ENCODE measurements at regions not wholly inside any gene's neighbourhood (a gene's known extent, or its start where the extent isn't known, plus 50 kb on each side); places are given as distances from the start of the nearest gene placed in this dataset.

DNA sequence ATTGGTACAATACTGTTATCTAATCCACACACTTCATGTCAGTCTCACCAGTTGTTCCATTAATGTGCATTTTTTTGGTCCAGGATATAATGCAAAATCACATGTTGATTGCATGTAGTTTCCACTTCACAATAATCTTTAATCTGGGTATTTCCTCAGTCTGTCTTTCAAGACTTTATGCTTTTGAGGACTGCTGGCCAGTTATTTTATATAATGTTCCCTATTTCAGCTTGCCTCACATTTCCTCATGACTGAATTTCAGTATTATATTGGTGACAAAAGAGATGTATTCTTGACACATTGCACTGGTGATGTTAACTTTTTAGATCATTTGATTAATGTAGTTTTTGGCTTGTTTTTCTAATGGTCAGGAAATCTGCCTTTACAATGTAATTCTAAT, 368.3 kb downstream of the IRS2 start:
- peaks cover 0 to 4% (median 0%) of the 10 kb centered on the region in 6 donors for H3K4me1 ChIP-seq
- intact Hi-C loops (cut with DNase I; ENCODE audit: low total_unique reads): no loop called here
- H3K4me3 ChIP-seq: no peak overlapping the region
- H3K9me3 ChIP-seq: no peaks in the 10 kb centered on the region
- no peak for DNase-seq
- no peak overlapping the region for H3K27ac ChIP-seq
- TF ChIP-seq, protein P1, sequence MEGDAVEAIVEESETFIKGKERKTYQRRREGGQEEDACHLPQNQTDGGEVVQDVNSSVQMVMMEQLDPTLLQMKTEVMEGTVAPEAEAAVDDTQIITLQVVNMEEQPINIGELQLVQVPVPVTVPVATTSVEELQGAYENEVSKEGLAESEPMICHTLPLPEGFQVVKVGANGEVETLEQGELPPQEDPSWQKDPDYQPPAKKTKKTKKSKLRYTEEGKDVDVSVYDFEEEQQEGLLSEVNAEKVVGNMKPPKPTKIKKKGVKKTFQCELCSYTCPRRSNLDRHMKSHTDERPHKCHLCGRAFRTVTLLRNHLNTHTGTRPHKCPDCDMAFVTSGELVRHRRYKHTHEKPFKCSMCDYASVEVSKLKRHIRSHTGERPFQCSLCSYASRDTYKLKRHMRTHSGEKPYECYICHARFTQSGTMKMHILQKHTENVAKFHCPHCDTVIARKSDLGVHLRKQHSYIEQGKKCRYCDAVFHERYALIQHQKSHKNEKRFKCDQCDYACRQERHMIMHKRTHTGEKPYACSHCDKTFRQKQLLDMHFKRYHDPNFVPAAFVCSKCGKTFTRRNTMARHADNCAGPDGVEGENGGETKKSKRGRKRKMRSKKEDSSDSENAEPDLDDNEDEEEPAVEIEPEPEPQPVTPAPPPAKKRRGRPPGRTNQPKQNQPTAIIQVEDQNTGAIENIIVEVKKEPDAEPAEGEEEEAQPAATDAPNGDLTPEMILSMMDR (IDR thresholded peaks at IDR 0.05 in 8 of 11, conservative IDR thresholded peaks at IDR 0.05 in 3 of 11): no peak
- no peak for TF ChIP-seq POLR2A (IDR thresholded peaks at IDR 0.05)
- no peak for TF ChIP-seq POLR2AphosphoS5 (IDR thresholded peaks at IDR 0.05)
- no peaks in the 10 kb centered on the region for H3K27me3 ChIP-seq (replicated peaks in 1 of 7)
- H3K36me3 ChIP-seq: no peaks in the 10 kb centered on the region

DNA sequence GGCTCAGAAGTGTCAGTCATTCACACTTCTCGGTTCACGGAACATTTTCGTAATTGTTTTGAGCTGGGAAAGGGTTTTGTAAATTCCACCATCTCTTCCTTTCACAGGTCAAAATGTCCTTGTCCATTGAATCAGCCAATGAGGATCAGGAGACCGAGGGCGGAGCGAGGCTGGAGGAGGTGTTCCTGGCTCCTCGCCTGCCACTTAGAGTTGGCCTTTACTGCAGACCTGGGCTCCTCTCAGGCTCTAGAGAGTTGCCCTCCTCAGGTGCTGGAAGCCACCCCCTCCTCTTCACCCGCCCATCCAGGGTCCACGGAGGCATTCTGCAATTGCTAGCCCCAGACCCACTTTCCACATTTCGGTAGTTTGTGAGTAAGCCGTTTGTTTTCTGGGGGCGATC, 370.4 kb downstream of the IRS2 start:
- intact Hi-C loops (cut with DNase I; ENCODE audit: low total_unique reads): no loop called here
- Histone ChIP-seq H3K4me3 (no peak overlapping the region), H3K36me3 (no peaks in the 10 kb centered on the region), H3K27ac (no peak overlapping the region), H3K4me1 (peaks cover 0 to 10% (median 0%) of the 10 kb centered on the region in 6 donors), H3K27me3 (replicated peaks in 1 of 7) (no peaks in the 10 kb centered on the region), H3K9me3 (no peaks in the 10 kb centered on the region)
- DNase-seq: no peak
- TF ChIP-seq POLR2A (IDR thresholded peaks at IDR 0.05): no peak
- TF ChIP-seq, protein P1 (IDR thresholded peaks at IDR 0.05 in 8 of 11, conservative IDR thresholded peaks at IDR 0.05 in 3 of 11): no peak
- no peak for TF ChIP-seq POLR2AphosphoS5 (IDR thresholded peaks at IDR 0.05)
- 82 to 92% (median 87%) methylated on average over 10 to 12 of the region's 12 CpGs for WGBS, 5 donors

DNA sequence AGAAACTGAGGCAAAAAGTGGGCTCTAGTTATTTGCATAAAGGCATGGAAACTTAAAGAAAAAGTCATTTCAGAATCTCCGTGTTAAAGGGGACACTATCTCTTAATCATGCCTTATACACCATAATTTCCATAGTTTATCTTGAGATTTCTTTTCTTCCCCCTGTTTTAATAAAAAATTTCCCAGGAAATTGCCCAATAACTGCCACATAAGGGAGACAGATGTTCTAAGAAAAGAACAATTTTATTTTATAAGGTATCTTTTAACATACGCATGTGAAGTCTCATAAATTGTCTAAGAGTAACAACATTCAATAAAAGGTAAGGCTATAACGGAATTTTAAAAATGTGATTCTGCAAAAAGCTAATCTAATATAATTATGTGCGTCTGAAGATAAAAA, 371.3 kb downstream of the IRS2 start:
- TF ChIP-seq, protein P1 (IDR thresholded peaks at IDR 0.05 in 8 of 11, conservative IDR thresholded peaks at IDR 0.05 in 3 of 11): no peak
- TF ChIP-seq POLR2A (IDR thresholded peaks at IDR 0.05) (no peak), POLR2AphosphoS5 (IDR thresholded peaks at IDR 0.05) (no peak)
- Histone ChIP-seq H3K36me3 (no peaks in the 10 kb centered on the region), H3K4me1 (peaks cover 0 to 10% (median 0%) of the 10 kb centered on the region in 6 donors), H3K27me3 (replicated peaks in 1 of 7) (no peaks in the 10 kb centered on the region), H3K4me3 (no peak overlapping the region), H3K27ac (no peak overlapping the region), H3K9me3 (no peaks in the 10 kb centered on the region)
- intact Hi-C loops (cut with DNase I; ENCODE audit: low total_unique reads): no loop called here
- no peak for DNase-seq
- 88 to 94% (median 91%) methylated on average over 4 of the region's 4 CpGs for WGBS, 5 donors

DNA sequence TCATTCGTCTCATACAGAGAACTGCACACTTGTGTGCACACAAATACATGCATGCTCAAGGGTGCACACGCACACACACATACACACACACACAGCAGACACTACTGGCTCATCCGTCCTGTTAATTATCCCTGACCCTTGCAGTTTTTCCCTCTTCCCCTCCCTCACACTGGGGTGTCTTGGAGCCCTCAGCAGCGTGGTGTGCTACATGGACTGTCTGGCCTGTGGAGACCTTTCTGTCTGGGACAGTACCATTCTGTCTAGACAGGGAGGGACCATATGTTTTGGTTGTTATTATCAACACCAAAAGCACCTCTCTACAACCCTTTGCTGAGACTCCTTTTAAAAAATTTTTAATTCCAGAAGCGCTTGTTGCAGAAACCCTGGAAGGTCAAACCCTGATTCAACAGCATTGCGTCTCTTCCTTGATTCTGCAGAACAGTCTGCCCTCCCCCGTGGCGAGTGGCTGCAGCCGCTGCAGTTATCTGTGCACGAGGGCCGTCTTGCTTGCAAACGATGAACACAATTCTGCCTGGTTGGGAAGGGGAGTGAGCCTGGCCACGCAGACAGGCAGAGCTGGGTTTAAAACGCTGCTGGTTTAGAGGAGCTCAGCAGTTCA, 374.0 kb downstream of the IRS2 start:
- H3K27ac ChIP-seq: no peak overlapping the region
- intact Hi-C loops (cut with DNase I; ENCODE audit: low total_unique reads): no loop called here
- 30 to 38% (median 34%) methylated on average over 14 of the region's 14 CpGs for WGBS, 5 donors
- H3K36me3 ChIP-seq: no peaks in the 10 kb centered on the region
- H3K4me1 ChIP-seq: peaks cover 0 to 10% (median 0%) of the 10 kb centered on the region in 6 donors
- no peak for DNase-seq
- TF ChIP-seq POLR2AphosphoS5 (IDR thresholded peaks at IDR 0.05) (no peak), POLR2A (IDR thresholded peaks at IDR 0.05) (no peak)
- TF ChIP-seq, protein P1 (IDR thresholded peaks at IDR 0.05 in 8 of 11, conservative IDR thresholded peaks at IDR 0.05 in 3 of 11): no peak
- no peaks in the 10 kb centered on the region for H3K9me3 ChIP-seq
- H3K4me3 ChIP-seq: no peak overlapping the region
- H3K27me3 ChIP-seq (replicated peaks in 1 of 7): no peaks in the 10 kb centered on the region

All from spleen (tissue), 11 donors.